HG02981 (cell line): ENCODE measurements at regions not wholly inside any gene's neighbourhood (a gene's known extent, or its start where the extent isn't known, plus 50 kb on each side); places are given as distances from the start of the nearest gene placed in this dataset.
A peak's percentile ranks its signal among the peaks of the same experiment; 100 is the strongest.

Experiments used
- ATAC-seq: cut with Tn5 transposase; IDR thresholded peaks from one replicate; pipeline ENCODE4 v1.9.1; 2021; ENCODE audit warnings: mild to moderate bottlenecking, moderate library complexity; ENCODE audit not compliant: unreplicated experiment

DNA sequence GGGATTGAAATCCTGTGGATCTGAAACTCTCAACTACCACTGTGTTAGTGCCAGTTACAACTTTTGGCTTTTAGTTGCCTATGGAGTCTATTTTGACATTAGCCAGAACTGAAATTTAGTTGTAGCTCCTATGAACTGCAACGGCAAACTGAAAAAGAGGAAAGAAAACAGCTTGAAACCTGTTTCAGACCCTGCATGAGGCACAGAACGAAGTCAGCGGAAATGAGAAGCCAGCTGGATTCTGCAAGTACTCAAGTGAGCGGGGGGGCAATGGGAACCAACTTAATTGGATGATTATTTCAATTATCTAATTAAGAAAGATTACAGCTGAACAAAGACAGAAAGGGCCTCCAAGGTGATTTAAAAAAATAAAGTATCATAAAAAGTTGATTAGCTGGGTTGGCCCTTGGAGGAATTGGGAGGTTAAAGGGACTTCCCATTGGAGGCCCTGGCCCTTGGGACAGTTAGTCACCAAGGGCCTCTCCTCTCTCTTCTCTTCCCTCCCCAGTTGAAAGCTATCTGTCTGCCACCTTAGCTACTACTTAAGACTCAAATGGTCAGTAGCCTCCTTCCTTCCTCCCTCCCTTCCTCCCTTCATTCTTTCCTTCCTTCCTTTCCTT is 352.1 kb downstream of the SHQ1 start:
- ATAC-seq = no peak

DNA sequence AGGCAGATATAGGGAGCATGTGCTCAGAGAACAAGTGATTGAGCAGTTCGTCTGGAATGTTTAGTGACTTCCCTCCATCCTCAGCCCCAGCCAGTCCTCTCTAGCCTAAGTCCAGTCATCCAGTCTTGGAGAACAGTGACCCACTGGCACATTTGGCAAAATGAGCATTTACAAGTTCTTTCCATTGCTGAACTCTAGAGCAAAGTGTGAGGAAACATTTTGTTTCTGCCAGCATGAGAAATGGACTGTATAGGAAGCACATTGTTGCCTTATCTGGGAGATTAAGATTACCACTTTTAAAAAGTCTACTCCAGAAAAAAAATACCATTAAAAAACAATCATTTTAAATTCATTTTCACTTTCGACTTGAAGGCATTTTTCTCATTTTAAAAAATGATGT is 353.6 kb downstream of the SHQ1 start:
- no peak for ATAC-seq

DNA sequence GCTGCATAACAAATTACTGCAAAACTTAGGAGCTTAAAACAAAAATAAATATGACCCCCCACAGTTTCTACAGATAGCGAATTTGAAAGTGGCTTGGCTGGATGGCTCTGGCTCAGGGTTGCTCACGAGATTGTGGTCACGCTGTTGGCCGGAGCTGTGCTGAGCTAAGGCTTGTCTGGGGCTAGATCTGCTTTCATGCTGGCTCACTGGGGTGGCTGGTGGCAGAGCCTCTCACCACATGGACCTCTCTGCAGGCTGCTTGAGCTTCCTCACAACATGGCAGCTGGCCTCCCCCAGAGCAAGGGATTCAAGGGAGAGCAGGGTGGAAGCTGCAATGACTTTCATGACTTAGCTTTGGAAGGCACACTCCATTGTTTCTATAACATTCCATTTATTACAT is 354.1 kb downstream of the SHQ1 start:
- ATAC-seq = no peak

DNA sequence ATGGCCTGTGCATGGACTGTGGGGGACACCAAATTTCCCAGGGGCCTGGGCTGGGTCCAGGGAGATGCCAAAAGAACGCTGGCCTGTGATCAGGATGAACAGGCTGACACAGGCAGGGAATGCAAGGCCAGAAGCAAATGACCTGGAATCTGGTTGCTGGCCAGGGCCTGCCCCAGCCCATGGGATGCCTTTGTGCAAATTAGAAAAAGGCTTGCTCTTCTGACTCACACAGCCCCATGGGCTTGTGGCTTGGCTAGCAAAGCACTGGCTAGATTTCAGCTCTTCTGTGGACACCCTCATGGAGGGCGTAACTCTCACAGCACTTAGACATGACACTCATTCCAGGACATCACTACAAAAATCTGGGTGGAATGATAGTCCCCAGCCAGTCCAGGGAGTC is 356.0 kb downstream of the SHQ1 start:
- no peak for ATAC-seq

DNA sequence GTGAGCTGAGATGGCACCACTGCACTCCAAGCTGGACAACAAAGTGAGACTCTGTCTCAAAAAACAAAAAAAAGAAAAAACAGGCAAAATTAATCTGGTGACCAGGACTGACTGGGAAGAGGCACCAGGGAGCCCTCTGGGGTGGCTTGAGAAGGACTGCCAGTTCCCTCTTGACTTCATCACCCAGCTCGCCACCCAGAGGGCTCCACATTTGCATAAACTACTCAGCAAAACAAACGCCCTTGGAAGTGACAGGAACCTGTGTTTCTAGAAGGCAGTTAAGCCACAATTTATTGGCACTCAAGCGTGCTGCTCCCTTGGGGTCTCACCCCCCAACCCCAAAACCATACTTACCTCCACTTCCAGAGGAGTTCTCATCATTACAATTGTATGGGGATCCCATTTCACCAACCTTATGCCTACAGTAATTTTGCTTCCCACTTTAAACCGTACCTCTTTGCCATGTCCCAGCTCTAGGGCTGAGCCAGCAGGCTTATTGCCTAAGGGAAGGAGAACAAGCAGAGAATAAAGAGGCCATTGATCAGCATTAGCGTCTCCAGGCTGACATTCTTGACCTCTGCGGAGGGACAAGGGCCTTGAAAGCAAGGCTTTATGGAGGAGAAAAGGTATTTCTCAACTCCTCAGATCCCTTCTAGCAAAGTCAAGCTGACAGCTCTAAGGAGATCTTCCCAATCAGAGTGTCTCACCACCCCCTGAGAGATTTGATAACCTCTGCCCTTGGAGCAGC is 357.4 kb downstream of the SHQ1 start:
- ATAC-seq = no peak

DNA sequence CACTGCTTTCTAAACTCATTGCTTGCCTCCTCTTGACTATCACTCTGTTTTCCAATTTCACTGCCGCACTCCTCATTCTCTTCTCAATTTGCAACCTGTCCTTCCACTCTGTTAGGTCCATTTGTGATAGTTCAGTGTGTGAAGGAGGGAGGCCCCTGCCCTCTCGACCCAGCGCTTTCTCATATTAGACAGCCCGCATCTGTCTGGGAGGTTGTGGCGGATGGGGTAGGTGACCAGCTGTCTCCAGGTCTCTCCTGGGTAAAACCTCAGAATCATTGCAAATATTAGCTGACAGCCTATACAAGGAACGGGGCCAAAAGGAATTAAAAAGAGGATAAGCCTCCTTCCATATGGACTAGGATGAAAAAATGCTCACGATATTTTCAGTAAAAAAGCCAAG is 358.3 kb downstream of the SHQ1 start:
- no peak for ATAC-seq

DNA sequence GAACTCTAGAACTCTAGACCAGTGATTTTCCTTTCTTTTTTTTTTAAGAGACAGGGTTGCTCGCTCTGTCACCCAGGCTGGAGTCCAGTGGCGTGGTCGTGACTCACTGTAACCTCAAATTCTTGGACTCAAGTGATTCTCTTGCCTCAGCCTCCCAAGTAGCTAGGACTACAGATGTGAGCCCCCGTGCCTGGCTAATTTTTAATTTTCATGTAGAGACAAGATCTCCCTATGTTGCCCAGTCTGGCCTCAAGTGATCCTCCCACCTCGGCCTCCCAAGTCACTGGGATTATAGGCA is 359.6 kb downstream of the SHQ1 start:
- no peak for ATAC-seq

DNA sequence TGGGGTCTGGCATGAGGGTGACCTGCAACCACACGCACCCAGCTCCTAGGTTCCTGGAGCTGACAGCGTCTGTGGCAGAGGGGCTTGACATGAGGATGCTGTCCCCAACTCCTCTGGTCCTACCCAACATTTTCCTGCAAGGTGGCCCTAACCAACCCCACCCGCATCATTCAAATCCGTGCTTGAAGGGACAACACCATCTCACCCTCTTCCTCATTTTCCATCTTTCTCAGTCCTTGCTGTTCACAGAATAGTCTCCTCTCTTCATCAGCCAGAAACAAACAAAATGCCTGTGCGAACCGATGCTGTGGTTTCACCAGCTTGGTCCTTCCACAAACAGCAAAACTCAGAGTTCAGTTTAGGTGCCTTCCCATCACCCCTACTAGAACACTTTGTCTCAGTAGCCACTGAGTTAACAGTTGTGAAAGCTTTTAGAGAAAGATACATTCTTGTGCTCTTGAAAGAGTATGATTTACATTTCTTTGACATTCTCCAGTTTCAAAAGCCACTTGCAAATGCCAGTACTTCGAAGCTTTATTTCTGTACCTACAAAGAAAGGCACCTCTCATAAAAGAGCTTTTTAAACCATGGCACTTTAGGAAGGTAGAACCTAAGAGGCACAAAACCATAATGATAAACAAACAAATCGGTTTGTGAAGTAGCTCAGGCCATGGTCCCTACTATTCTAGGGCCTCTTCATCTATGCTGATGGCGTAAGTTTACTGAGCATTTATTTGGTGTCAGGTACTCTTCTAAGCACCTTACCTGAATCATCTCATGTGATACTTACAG is 360.1 kb downstream of the SHQ1 start:
- no peak for ATAC-seq

DNA sequence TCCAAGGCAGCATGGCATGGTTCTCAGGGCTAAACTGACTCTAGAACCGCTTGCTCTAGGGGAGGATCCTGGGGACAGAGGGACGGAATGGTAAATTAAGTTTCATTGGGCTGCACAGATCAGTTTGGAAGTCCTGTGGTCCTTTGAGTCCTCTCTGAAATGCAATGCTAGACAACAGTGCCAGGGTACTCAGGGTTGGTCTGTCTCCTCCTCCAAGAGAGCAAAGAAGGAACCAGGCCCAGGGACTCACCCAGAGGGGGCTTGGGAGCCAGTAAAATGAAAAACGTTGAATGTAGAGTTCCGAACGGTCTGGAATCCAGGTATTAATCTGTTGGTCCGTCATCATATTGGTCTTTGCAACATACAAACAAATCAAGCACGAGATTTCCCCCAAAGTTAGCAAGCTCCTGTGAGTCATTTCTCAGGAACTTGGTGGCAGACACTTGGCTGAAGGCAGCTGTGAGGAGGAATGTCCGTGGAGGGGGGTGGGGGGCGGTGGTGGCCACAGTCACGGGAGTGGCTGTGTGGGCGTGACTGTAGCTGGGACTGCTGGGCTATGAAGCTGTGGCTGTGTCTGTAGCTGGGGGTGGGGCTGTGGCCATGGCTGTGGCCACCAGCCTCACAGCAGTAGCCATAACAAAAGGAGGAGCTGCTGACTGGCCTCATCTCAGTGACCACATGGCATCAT is 361.0 kb downstream of the SHQ1 start:
- ATAC-seq = no peak

DNA sequence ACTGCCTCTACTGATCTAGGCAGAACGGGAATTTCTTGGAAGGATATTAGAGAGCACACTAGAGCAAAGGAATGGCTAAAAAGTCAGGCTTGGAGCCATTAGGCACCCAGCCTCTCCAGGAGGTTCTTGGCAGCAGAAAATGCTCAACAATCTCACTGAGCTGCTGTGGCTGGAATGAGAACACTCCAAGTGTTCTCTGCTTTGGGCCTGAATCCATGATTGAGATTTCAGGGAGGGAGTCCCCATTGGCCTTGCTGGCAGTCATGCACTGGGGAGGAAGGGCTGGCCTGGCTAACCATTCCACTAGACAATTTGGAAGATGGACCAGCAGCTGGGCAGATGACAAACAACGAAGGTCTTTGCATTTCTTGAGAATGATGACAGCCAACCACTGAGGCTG is 362.6 kb downstream of the SHQ1 start:
- no peak for ATAC-seq

DNA sequence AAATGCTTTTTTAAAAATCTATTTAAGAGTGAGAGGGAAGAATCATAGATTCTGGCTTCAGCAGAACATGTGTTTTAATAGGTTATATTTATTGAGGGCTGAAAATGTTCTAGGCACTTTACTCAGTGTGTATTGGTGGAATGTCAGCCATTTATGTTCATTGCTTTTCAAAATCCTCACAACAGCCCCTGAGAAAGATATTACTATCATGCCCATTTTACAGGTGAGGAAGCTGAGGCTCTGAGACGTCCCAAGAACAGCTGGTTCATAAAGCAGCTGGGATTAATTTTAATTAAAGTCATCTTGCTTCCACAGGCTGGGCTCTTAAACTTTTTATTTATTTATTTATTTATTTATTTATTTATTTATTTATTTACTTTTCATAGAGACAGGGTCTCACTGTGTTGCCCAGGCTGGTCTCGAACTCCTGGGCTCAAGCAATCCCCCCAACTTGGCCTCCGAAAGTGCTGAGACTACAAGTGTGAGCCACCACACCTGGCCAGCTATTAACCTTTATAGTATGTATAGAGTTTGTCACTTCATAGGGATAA is 364.6 kb downstream of the SHQ1 start:
- ATAC-seq = no peak

DNA sequence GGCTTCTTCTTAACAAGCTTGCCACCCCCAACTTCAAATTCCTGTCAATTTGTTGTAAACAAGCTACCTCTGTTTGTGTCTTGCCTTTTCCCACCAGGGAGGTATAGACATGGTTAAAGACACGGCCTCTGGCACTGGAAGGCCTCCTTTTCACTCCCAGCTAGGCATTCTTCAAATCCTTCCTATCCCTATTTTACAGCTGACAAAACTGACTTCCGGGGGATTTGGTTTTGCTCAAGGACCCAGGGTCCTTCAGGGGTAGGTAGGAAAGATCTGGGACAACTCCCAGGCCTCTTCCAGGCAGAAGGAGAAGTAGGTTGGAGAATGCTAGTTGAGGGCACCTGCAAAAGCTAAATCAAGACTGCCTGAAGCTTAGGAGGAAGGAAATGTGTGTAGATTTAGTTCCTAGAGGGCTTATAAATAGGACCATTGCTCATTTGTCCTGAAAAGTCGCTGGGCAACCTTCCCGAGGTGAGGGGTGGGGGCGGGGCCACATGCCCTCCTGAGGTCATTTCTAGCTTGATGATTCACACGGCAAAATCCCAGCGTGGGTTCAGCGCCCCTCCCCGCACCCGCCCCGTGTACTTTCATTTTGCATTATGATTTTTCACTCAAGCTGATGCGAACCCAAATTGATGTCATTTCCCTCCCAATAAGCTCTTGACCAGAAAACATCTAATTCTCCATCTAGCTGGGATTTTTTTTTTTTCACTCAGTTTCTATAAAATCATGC is 365.5 kb downstream of the SHQ1 start:
- peak; percentile 53 for ATAC-seq

DNA sequence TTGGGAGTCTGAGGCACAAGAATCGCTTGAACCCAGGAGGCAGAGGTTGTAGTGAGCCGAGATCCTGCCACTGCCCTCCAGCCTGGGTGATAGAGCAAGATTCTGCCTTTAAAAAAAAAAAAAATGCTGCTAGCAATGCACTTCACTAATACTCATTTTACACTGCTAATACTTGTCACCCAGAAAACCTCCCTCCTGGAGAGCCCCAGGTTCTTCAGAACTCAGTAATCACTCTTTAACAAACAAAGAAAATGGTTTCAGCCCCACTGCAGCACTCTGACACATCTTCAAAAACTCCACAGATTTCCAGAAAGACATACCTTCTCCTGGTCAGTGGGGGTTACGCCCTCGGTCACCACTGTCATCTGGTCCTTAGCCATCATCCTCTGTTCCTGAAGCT is 366.7 kb downstream of the SHQ1 start:
- no peak for ATAC-seq

DNA sequence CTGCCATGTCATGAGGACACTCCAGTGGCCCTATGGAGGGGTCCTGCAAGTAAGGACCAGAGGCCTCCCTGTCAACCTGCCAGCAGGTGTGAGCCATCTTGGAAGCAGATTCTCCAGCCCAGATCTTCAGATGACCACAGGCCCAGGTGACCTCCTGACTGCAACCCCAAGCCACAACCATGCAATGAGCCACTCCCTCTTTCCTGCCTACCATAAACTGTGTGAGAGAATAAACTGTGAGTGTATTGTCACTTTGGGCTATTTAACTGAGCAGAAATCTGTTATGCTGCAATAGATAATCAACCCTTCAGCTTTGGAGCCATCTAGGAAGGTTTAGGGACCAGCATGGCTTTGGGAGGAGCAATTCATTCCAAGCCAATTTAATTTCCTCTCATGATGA is 367.9 kb downstream of the SHQ1 start:
- no peak for ATAC-seq

DNA sequence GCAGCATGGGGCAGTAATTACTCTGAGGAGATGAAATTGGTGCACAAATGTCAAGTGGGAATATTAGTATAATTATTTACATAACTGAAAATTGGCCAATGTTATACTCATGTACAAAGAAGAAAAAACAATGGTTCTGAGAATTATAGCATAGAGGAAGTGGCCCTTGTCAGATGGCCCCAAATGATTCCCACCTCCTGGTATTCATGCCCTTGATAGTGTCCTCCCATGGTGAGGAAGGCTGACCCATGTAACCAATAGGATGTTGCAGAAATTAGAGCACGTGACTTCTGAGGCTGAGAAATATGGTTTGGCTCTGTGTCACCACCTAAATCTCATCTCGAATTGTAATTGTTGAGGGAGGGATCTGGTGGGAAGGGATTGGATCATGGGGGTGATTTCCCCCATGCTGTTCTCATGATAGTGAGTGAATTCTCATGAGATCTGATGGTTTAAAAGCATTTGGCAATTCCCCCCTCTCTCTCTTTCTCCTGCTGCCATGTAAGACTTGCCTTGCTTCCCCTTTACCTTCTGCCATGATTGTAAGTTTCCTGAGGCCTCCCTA is 368.5 kb downstream of the SHQ1 start:
- ATAC-seq = no peak

DNA sequence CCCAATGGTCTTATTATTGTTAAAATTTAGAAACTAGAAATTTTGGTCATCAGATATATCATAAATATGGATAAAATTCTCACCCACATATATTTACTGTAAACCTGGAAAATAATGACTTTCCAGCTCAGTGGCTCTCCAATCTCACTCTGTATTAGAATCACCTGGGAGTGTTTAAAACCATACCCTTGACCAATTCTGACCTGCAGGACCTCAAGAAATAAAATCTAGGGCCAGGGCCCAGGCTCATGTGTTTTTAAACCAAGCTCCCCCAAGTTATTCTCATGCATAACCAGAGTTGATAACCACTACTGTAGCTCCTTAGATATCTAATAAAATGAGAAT is 372.1 kb downstream of the SHQ1 start:
- no peak for ATAC-seq

DNA sequence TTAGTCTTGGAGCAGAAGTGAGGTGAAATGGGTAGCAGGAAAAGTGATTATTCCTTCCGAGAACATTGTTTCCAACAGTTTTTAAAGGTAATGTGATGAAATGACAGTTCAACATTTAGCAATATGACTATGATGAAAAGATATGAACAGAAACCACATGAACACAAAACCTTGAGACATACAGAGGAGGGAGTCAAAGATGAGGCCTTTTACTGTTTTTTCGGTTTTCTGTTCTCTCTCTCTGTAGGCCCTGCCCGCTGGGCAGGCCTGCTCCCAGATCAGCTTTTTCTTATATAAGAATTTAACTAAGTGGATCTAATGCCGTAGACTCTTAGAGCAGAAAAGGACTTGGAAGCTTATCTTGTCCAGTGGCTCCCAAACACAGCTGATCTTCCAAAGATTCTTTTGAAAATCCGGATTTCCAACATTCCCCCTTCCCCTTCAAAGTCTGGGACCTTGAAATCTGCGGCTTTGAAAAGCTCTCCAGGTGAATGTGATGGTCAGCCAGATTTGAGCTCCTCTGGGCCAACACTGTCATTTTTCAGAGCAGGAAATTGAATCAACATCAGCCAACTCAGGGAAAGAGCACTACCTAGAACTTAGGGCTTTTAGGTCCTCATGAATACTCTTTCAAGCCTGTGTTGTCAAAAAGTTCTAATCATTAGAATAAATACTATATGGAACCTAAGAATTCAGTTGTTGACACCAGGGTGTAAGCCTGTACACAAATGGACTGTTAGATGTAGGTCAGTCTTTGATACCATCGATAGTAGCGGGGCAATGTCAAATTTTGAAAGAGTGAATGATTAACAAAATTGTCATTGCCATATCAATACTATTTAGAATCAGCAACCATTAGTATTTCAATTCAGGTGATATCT is 372.7 kb downstream of the SHQ1 start:
- ATAC-seq = no peak

DNA sequence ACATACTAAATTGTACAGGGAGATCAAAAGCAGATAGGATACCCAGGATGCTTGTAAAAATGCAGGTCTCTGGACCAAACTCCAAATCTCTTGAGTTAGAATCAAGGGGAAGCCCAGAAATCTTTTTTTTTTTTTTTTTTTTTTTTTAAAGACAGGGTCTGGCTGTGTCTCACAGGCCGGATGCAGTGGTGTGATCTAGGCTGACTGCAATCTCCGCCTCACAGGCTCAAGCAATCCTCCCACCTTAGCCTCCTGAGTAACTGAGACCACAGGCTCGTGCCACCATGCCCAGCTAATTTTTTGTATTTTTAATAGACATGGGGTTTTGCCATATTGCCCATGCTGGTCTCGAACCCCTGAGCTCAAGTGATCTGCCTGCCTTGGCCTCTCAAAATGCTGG is 373.5 kb downstream of the SHQ1 start:
- ATAC-seq = no peak

DNA sequence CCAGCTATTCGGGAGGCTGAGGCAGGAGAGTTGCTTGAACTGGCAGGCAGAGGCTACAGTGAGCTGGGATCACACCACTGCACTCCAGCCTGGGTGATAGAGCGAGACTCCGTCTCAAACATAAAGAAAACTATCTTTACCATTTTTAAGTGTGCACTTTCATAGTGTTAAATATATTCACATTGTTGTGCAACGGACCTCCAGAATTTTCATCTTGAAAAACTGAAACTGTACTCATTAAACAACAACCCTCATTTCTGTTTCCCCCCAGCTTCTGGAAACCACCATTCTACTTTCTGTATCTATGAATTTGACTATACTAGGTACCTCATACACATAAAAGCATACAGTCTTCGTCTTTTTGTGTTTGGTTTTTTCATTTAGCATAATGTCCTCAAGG is 375.1 kb downstream of the SHQ1 start:
- peak; percentile 95 for ATAC-seq
